PC-9 (cell line): ENCODE measurements at regions not wholly inside any gene's neighbourhood (a gene's known extent, or its start where the extent isn't known, plus 50 kb on each side); places are given as distances from the start of the nearest gene placed in this dataset.

ENCODE experiments used
- BruUV-seq: library from RNA; stranded (reverse); fragments of 400-500 nt; replicated peaks from 2 replicates; lab custom pipeline; 2021; lab: Mats Ljungman, UMichigan
- CTCF ChIA-PET: fragments of 300-600 bp; sonication (Branson Sonifier 250); formaldehyde crosslinking; loops from one replicate; lab custom pipeline; 2022; ENCODE audit warnings: antibody characterized with exemption; lab: Charles Lee
- POLR2A ChIA-PET: fragments of 300-600 bp; sonication (Branson Sonifier 250); formaldehyde crosslinking; loops from one replicate; lab custom pipeline; 2022; ENCODE audit warnings: antibody characterized with exemption; ENCODE audit not compliant: unreplicated experiment; lab: Charles Lee
- DNase-seq, 2 experiments: peaks; one replicate each; pipeline versions ENCODE4 v3.0.0 to v3.0.0-alpha.2; 2015 to 2022; ENCODE audit warnings: mixed read lengths in 1 of 2
- H2AFZ ChIP-seq: fragments of 200-600 bp; sonication (generic); 2 replicates; pipeline ENCODE4 v1.8.1; 2017; ENCODE audit warnings: antibody characterized with exemption
- H3F3A ChIP-seq: fragments of 200-600 bp; sonication (generic); 2 replicates; pipeline ENCODE4 v1.8.1; 2017; ENCODE audit warnings: antibody characterized with exemption, mild to moderate bottlenecking, low read depth; ENCODE audit not compliant: insufficient read depth
- H3K27ac ChIP-seq: fragments of 200-600 bp; sonication (generic); 2 replicates; pipeline ENCODE4 v1.6.1; 2016; ENCODE audit warnings: mixed run types
- H3K27me3 ChIP-seq: fragments of 200-600 bp; sonication (generic); 2 replicates; pipeline ENCODE4 v1.6.1; 2016; ENCODE audit warnings: low read depth, mixed run types; ENCODE audit not compliant: insufficient read depth
- H3K36me3 ChIP-seq: fragments of 200-600 bp; sonication (generic); 2 replicates; pipeline ENCODE4 v1.6.1; 2016; ENCODE audit warnings: low read depth, mixed run types
- H3K4me1 ChIP-seq: fragments of 200-600 bp; sonication (generic); replicated peaks from 2 replicates; pipeline ENCODE4 v1.6.1; 2016; ENCODE audit warnings: mixed run types; ENCODE audit not compliant: insufficient read depth
- H3K4me2 ChIP-seq: fragments of 200-600 bp; sonication (generic); 2 replicates; pipeline ENCODE4 v1.6.1; 2017; ENCODE audit warnings: mixed run types
- H3K4me3 ChIP-seq: fragments of 200-600 bp; sonication (generic); 2 replicates; pipeline ENCODE4 v1.6.1; 2016; ENCODE audit warnings: mixed run types
- H3K79me2 ChIP-seq: fragments of 200-600 bp; sonication (generic); 2 replicates; pipeline ENCODE4 v1.6.1; 2017; ENCODE audit warnings: low read depth, mixed run types
- H3K9me2 ChIP-seq: fragments of 200-600 bp; sonication (generic); 2 replicates; pipeline ENCODE4 v1.8.1; 2017; ENCODE audit warnings: mild to moderate bottlenecking; ENCODE audit not compliant: insufficient read depth
- H3K9me3 ChIP-seq: fragments of 200-600 bp; sonication (generic); 2 replicates; pipeline ENCODE4 v1.8.1; 2016; ENCODE audit warnings: low read depth; ENCODE audit not compliant: insufficient read depth
- H4K20me1 ChIP-seq: fragments of 200-600 bp; sonication (generic); 2 replicates; pipeline ENCODE4 v1.8.1; 2017; ENCODE audit not compliant: insufficient read depth
- CTCF ChIP-seq: fragments of 200-600 bp; sonication (generic); conservative IDR thresholded peaks from 2 replicates; pipeline ENCODE4 v1.6.1; 2017; ENCODE audit warnings: mixed run types, antibody characterized with exemption, mild to moderate bottlenecking, moderate library complexity
- EZH2 ChIP-seq: fragments of 200-600 bp; sonication (generic); IDR thresholded peaks from 2 replicates; pipeline ENCODE4 v1.8.0; 2017; ENCODE audit warnings: antibody characterized with exemption, low read depth
- intact Hi-C: fragments of 100-400 bp; cut with micrococcal nuclease; formaldehyde crosslinking; loops from one replicate; pipeline ENCODE4 v1.10.0; 2022; ENCODE audit not compliant: unreplicated experiment

DNA sequence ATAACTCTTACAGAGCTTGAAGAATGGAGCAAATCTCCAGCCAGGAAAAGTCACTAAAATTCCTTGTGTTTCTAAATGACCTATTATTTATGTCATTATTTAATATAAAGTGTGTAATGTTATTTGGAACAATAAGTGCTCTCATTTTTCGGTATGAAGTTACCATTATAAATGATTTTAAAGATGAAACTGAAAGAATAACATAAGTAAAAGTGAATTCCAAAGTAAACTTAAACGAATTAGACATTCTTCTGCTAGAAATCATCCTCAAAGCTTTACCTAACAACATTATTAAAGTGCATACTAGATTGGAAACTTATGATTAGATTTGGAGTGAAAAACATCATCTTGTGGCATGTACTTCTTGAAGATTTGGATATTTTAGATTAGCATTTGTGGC lies 897.2 kb upstream of the CDH2 start:
- H3K4me1 ChIP-seq, result no peaks in the 10 kb centered on the region
- intact Hi-C loops, result no loop called here

DNA sequence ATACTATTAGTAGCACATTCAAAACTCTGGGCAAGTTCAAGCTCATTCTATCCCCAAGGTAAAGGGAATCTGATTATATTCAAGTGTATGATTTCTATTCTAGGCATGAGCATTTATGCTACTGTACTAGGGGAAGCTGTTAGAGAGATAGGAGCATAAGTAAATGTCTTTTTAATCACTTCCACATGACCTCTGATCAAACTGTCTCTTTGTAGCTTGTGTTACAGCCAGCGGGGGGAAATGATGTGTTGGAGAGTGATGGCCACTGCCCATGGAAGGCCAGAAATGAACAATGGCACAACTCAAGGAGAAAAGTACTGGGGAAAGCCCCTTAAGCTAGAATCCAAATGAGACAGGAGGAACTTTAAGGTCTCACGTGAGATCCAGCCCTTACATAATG lies 894.9 kb upstream of the CDH2 start:
- H2AFZ ChIP-seq, result no peak overlapping the region
- H3K4me3 ChIP-seq, result no peak overlapping the region
- H3K4me1 ChIP-seq, result no peaks in the 10 kb centered on the region
- H3K36me3 ChIP-seq, result no peaks in the 10 kb centered on the region
- POLR2A ChIA-PET, result no interaction called here
- no peaks in the 10 kb centered on the region for H3K79me2 ChIP-seq
- H4K20me1 ChIP-seq, result no peaks in the 10 kb centered on the region
- no peak overlapping the region for H3K27ac ChIP-seq
- H3K4me2 ChIP-seq, result no peak overlapping the region
- H3F3A ChIP-seq, result no peaks in the 10 kb centered on the region
- H3K9me2 ChIP-seq, result no peaks in the 10 kb centered on the region
- TF ChIP-seq CTCF (no peak), EZH2 (no peak)
- no peak for DNase-seq
- no TSS peak for BruUV-seq
- intact Hi-C loops, result no loop called here
- no peaks in the 10 kb centered on the region for H3K27me3 ChIP-seq
- H3K9me3 ChIP-seq, result no peaks in the 10 kb centered on the region
- CTCF ChIA-PET, result no interaction called here

More for the DNA sequence above, 897.2 kb upstream of the CDH2 start:
- TF ChIP-seq CTCF (no peak), EZH2 (no peak)
- ChIA-PET POLR2A (no interaction called here), CTCF (no interaction called here)
- Histone ChIP-seq H3K27ac (no peak overlapping the region), H3K36me3 (no peaks in the 10 kb centered on the region), H3K9me3 (no peaks in the 10 kb centered on the region), H3F3A (no peaks in the 10 kb centered on the region), H4K20me1 (no peaks in the 10 kb centered on the region), H3K9me2 (no peaks in the 10 kb centered on the region), H3K4me2 (no peak overlapping the region), H3K27me3 (no peaks in the 10 kb centered on the region), H3K4me3 (no peak overlapping the region), H3K79me2 (no peaks in the 10 kb centered on the region), H2AFZ (no peak overlapping the region)
- no TSS peak for BruUV-seq
- no peak for DNase-seq

DNA sequence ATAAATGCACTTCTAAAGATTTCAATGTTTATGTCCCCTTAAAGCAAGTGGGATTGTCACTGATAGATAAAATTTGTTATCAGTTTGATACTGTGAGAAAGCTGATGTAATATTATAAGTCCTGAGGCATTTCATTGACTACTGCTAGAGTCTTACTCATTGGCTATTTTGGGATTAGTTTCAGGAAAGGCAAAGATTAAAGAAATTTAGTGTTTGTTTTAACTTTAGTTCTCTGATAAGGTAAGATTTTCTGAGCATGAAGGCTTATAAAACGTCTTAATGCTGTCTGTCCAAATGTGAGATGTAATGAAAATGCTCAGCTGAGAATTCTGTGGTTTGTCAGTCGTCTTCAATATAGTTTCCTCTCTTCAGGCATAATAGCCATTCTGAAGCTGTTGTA lies 886.4 kb upstream of the CDH2 start:
- no peak overlapping the region for H2AFZ ChIP-seq
- BruUV-seq, result no TSS peak
- H3K36me3 ChIP-seq, result no peaks in the 10 kb centered on the region
- no peak overlapping the region for H3K27ac ChIP-seq
- no peaks in the 10 kb centered on the region for H3K9me2 ChIP-seq
- H3K4me1 ChIP-seq, result no peaks in the 10 kb centered on the region
- no peak for DNase-seq
- no peaks in the 10 kb centered on the region for H4K20me1 ChIP-seq
- H3K4me2 ChIP-seq, result no peak overlapping the region
- no peaks in the 10 kb centered on the region for H3F3A ChIP-seq
- intact Hi-C loops, result no loop called here
- no peaks in the 10 kb centered on the region for H3K79me2 ChIP-seq
- H3K27me3 ChIP-seq, result no peaks in the 10 kb centered on the region
- H3K4me3 ChIP-seq, result no peak overlapping the region
- CTCF ChIA-PET, result no interaction called here
- no peak for TF ChIP-seq EZH2
- no peak for TF ChIP-seq CTCF
- POLR2A ChIA-PET, result no interaction called here
- no peaks in the 10 kb centered on the region for H3K9me3 ChIP-seq
